B cell (primary cell): ENCODE measurements at regions not wholly inside any gene's neighbourhood (a gene's known extent, or its start where the extent isn't known, plus 50 kb on each side); places are given as distances from the start of the nearest gene placed in this dataset.

Experiments
- ATAC-seq: fragments of 200-7000 bp; cut with Tn5 transposase; one replicate; pipeline ENCODE4 v1.10.0; 2021; ENCODE audit warnings: low read depth, mild to moderate bottlenecking, moderate number of reproducible peaks, moderate library complexity
- CTCF ChIA-PET: fragments of 350-600 bp; sonication (Branson Sonifier 250); formaldehyde crosslinking; loops from one replicate; lab custom pipeline; 2021; ENCODE audit warnings: antibody characterized with exemption, inconsistent platforms; lab: Charles Lee
- POLR2A ChIA-PET: fragments of 350-600 bp; sonication (Branson Sonifier 250); formaldehyde crosslinking; loops from one replicate; lab custom pipeline; 2021; ENCODE audit warnings: antibody characterized with exemption; lab: Charles Lee
- DNase-seq: peaks from one replicate; pipeline ENCODE4 v3.0.0; 2013
- H2AFZ ChIP-seq: 2 replicates; pipeline ENCODE4 v1.6.1; 2012; ENCODE audit warnings: mild to moderate bottlenecking, low read depth, low read length; ENCODE audit not compliant: insufficient read depth, poor library complexity, severe bottlenecking
- H3K27ac ChIP-seq, 2 donors: 1 replicate in 1 of 2; 2 replicates in 1 of 2; pipeline ENCODE4 v1.5.1; 2012 to 2013; ENCODE audit warnings: low read length in 2 of 2, mild to moderate bottlenecking in 2 of 2, moderate library complexity in 1 of 2
- H3K27me3 ChIP-seq, 4 experiments: fragments of 200-600 bp in 1 of 4; sonication (generic) in 1 of 4; replicated peaks in 1 of 4; 1 replicate in 2 of 4; 2 replicates in 2 of 4; pipeline versions ENCODE4 v1.6.1 to v1.7.0; 2013 to 2016; ENCODE audit warnings: low read length in 3 of 4, mild to moderate bottlenecking in 2 of 4, mixed read lengths in 1 of 4, moderate library complexity in 1 of 4; ENCODE audit not compliant: insufficient read depth in 4 of 4, control insufficient read depth in 3 of 4; ENCODE audit errors: control extremely low read depth in 1 of 4
- H3K36me3 ChIP-seq, 2 experiments: replicated peaks in 1 of 2; 1 replicate in 1 of 2; 2 replicates in 1 of 2; pipeline versions ENCODE4 v1.6.1 to v1.7.1; 2013; ENCODE audit warnings: low read length in 1 of 2; ENCODE audit not compliant: insufficient read depth in 2 of 2, control insufficient read depth in 1 of 2; ENCODE audit errors: control extremely low read depth in 1 of 2, extremely low read depth in 1 of 2
- H3K4me1 ChIP-seq, 2 donors: fragments of 200-600 bp in 1 of 2; sonication (generic) in 1 of 2; 1 replicate in 1 of 2; 2 replicates in 1 of 2; pipeline versions ENCODE4 v1.5.1 to v1.6.1; 2013 to 2017; ENCODE audit warnings: low read length in 2 of 2; ENCODE audit not compliant: control insufficient read depth in 2 of 2, insufficient read depth in 2 of 2
- H3K4me2 ChIP-seq: replicated peaks from 2 replicates; pipeline ENCODE3; 2012; ENCODE audit warnings: mild to moderate bottlenecking, low read depth, low read length; ENCODE audit not compliant: poor library complexity, severe bottlenecking
- H3K4me3 ChIP-seq, 5 experiments: fragments of 200-600 bp in 1 of 5; sonication (generic) in 1 of 5; 1 replicate in 3 of 5; 2 replicates in 2 of 5; pipeline versions ENCODE4 v1.5.1 to v1.7.0; 2011 to 2016; ENCODE audit warnings: low read length in 4 of 5, mild to moderate bottlenecking in 4 of 5, low read depth in 2 of 5, control low read depth in 1 of 5, moderate library complexity in 1 of 5; ENCODE audit not compliant: insufficient read depth in 1 of 5; ENCODE audit errors: control extremely low read depth in 1 of 5, extremely low read depth in 1 of 5
- H3K79me2 ChIP-seq: fragments of 200-600 bp; sonication (generic); one replicate; pipeline ENCODE4 v1.6.0; 2016; ENCODE audit warnings: low read length; ENCODE audit not compliant: control insufficient read depth, insufficient read depth
- H3K9ac ChIP-seq: fragments of 200-600 bp; sonication (generic); 2 replicates; pipeline ENCODE4 v1.6.1; 2017; ENCODE audit warnings: mild to moderate bottlenecking, low read length, moderate library complexity
- H3K9me3 ChIP-seq, 3 donors: one replicate each; pipeline versions ENCODE4 v1.6.1 to v1.7.1; 2013; ENCODE audit warnings: low read length in 2 of 3; ENCODE audit not compliant: control insufficient read depth in 2 of 3, insufficient read depth in 1 of 3; ENCODE audit errors: control extremely low read depth in 1 of 3
- H4K20me1 ChIP-seq: 2 replicates; pipeline ENCODE4 v1.6.0; 2012; ENCODE audit warnings: mild to moderate bottlenecking, low read length; ENCODE audit not compliant: insufficient read depth, control insufficient read depth, poor library complexity, severe bottlenecking
- H3K27ac Mint-ChIP-seq: one replicate; pipeline ENCODE4 v1.8.0; 2021; ENCODE audit warnings: mixed read lengths
- H3K27me3 Mint-ChIP-seq: one replicate; pipeline ENCODE4 v1.8.0; 2021; ENCODE audit warnings: mixed read lengths
- H3K4me1 Mint-ChIP-seq: one replicate; pipeline ENCODE4 v1.8.0; 2021; ENCODE audit warnings: mixed read lengths
- H3K4me3 Mint-ChIP-seq: one replicate; pipeline ENCODE4 v1.8.0; 2021; ENCODE audit warnings: mixed read lengths
- H3K9me3 Mint-ChIP-seq: one replicate; pipeline ENCODE4 v1.8.0; 2022; ENCODE audit warnings: mixed read lengths; ENCODE audit not compliant: insufficient read depth
- EZH2 ChIP-seq: IDR thresholded peaks from 2 replicates; pipeline ENCODE4 v1.6.1; 2012; ENCODE audit warnings: borderline replicate concordance, low read depth, mild to moderate bottlenecking, moderate library complexity, low read length; ENCODE audit not compliant: insufficient read depth, poor library complexity, severe bottlenecking
- WGBS: methylation state at CpG from one replicate; pipeline ENCODE4 v1.1.5; 2013; ENCODE audit warnings: missing lambda C conversion rate; ENCODE audit not compliant: insufficient coverage; 5-methylcytosine and 5-hydroxymethylcytosine counted together
- intact Hi-C: fragments of 100-400 bp; cut with micrococcal nuclease; formaldehyde crosslinking; loops from one replicate; pipeline ENCODE4 v1.10.0; 2022
- TF ChIP-seq, protein P1 (sequence below): fragments of 200-600 bp; IDR thresholded peaks from one replicate; pipeline ENCODE4 v1.8.0; 2022; ENCODE audit warnings: antibody characterized with exemption, mild to moderate bottlenecking

DNA sequence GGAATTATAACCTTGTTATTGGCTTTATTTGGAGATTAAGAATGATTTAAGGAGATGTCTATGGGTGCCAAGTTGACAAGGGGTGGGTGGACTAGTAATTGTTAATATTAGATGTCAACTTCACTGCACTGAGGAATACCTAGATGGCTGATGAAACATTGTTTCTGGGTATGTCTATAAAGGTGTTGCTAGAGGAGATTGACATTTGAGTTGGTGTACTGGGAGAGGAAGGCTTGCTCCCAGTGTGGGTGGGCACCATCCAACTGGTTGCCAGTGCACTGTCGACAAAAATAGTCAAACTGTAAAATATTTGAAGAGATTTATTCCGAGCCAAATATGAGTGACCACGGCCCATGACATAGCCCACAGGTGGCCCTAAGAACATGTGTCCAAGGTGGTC, 378.8 kb downstream of the NDFIP2 start:
- Histone ChIP-seq H3K9me3 (peaks cover 0 to 2% (median 0%) of the 10 kb centered on the region in 3 donors), H3K4me3 (no peak overlapping the region), H3K27ac (no peak overlapping the region), H3K79me2 (no peaks in the 10 kb centered on the region), H2AFZ (no peak overlapping the region), H3K4me1 (no peaks in the 10 kb centered on the region), H3K9ac (no peak overlapping the region), H3K27me3 (no peaks in the 10 kb centered on the region), H3K36me3 (no peaks in the 10 kb centered on the region), H4K20me1 (no peaks in the 10 kb centered on the region), H3K4me2 (no peak overlapping the region)
- ChIA-PET POLR2A (no interaction called here), CTCF (no interaction called here)
- Mint-ChIP-seq H3K4me1 (no peaks in the 10 kb centered on the region), H3K4me3 (no peak overlapping the region), H3K27me3 (no peaks in the 10 kb centered on the region), H3K9me3 (no peaks in the 10 kb centered on the region), H3K27ac (no peak overlapping the region)
- TF ChIP-seq EZH2 = no peak
- TF ChIP-seq, protein P1, sequence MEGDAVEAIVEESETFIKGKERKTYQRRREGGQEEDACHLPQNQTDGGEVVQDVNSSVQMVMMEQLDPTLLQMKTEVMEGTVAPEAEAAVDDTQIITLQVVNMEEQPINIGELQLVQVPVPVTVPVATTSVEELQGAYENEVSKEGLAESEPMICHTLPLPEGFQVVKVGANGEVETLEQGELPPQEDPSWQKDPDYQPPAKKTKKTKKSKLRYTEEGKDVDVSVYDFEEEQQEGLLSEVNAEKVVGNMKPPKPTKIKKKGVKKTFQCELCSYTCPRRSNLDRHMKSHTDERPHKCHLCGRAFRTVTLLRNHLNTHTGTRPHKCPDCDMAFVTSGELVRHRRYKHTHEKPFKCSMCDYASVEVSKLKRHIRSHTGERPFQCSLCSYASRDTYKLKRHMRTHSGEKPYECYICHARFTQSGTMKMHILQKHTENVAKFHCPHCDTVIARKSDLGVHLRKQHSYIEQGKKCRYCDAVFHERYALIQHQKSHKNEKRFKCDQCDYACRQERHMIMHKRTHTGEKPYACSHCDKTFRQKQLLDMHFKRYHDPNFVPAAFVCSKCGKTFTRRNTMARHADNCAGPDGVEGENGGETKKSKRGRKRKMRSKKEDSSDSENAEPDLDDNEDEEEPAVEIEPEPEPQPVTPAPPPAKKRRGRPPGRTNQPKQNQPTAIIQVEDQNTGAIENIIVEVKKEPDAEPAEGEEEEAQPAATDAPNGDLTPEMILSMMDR = no peak
- DNase-seq = no peak
- intact Hi-C loops = no loop called here
- no peak for ATAC-seq
- 69% methylated on average over 3 of the region's 3 CpGs for WGBS

- POLR2A ChIA-PET = no interaction called here
- no peaks in the 10 kb centered on the region for H3K27me3 ChIP-seq
These were observed 372.3 kb downstream of the NDFIP2 start for GRCh38 chr13:79853251-79853650.

More at GRCh38 chr13:79853251-79853650, 372.3 kb downstream of the NDFIP2 start:
- WGBS = no CpG with 5 or more reads among the region's 1 CpG
- ATAC-seq (no peak), DNase-seq (no peak)
- Histone ChIP-seq H3K79me2 (no peaks in the 10 kb centered on the region), H3K4me1 (no peaks in the 10 kb centered on the region), H4K20me1 (no peaks in the 10 kb centered on the region), H3K36me3 (no peaks in the 10 kb centered on the region), H3K9ac (no peak overlapping the region), H3K9me3 (peaks cover 0 to 2% (median 0%) of the 10 kb centered on the region in 3 donors), H2AFZ (no peak overlapping the region), H3K4me3 (no peak overlapping the region), H3K4me2 (no peak overlapping the region), H3K27ac (no peak overlapping the region)
- H3K4me3 Mint-ChIP-seq = no peak overlapping the region
- H3K4me1 Mint-ChIP-seq = no peaks in the 10 kb centered on the region
- CTCF ChIA-PET = no interaction called here
- intact Hi-C loops = no loop called here
- no peak overlapping the region for H3K27ac Mint-ChIP-seq
- TF ChIP-seq, protein P1 = no peak
- TF ChIP-seq EZH2 = no peak
- no peaks in the 10 kb centered on the region for H3K27me3 Mint-ChIP-seq
- no peaks in the 10 kb centered on the region for H3K9me3 Mint-ChIP-seq
